Aorta (tissue), 5 donors: ENCODE measurements at regions not wholly inside any gene's neighbourhood (a gene's known extent, or its start where the extent isn't known, plus 50 kb on each side); places are given as distances from the start of the nearest gene placed in this dataset.

Experiments used
- ATAC-seq: fragments of 200-7000 bp; cut with Tn5 transposase; one replicate; pipeline ENCODE4 v1.9.1; 2022; ENCODE audit warnings: moderate library complexity; ENCODE audit not compliant: low FRiP score
- DNase-seq, 2 donors: peaks; one replicate each; pipeline ENCODE4 v3.0.0-alpha.2; 2020
- H3K27ac ChIP-seq, 2 donors: one replicate each; pipeline ENCODE4 v1.5.1; 2013; ENCODE audit warnings: low read length in 2 of 2, mild to moderate bottlenecking in 2 of 2, moderate library complexity in 2 of 2, control low read depth in 1 of 2, inconsistent platforms in 1 of 2, low read depth in 1 of 2
- H3K27me3 ChIP-seq, 2 donors: one replicate each; pipeline ENCODE4 v1.6.1; 2013; ENCODE audit warnings: control low read depth in 1 of 2, low read length in 1 of 2, mild to moderate bottlenecking in 1 of 2, moderate library complexity in 1 of 2; ENCODE audit not compliant: insufficient read depth in 2 of 2, control insufficient read depth in 1 of 2
- H3K36me3 ChIP-seq, 2 donors: one replicate each; pipeline ENCODE4 v1.6.1; 2013; ENCODE audit warnings: control low read depth in 1 of 2, low read length in 1 of 2, mild to moderate bottlenecking in 1 of 2; ENCODE audit not compliant: insufficient read depth in 2 of 2, control insufficient read depth in 1 of 2
- H3K4me1 ChIP-seq, 2 donors: one replicate each; pipeline ENCODE4 v1.6.1; 2013; ENCODE audit warnings: low read length in 2 of 2, control low read depth in 1 of 2, mild to moderate bottlenecking in 1 of 2, moderate library complexity in 1 of 2; ENCODE audit not compliant: insufficient read depth in 2 of 2, control insufficient read depth in 1 of 2
- H3K4me3 ChIP-seq, 2 donors: one replicate each; pipeline ENCODE4 v1.5.1; 2013; ENCODE audit warnings: low read length in 2 of 2, control low read depth in 1 of 2, mild to moderate bottlenecking in 1 of 2
- H3K9me3 ChIP-seq: one replicate; pipeline ENCODE4 v1.6.1; 2013; ENCODE audit warnings: mild to moderate bottlenecking, low read length; ENCODE audit not compliant: control insufficient read depth
- WGBS, 2 donors: extraction: QIAGEN DNeasy Blood & Tissue Kit; methylation state at CpG; one replicate each; pipeline ENCODE4 v1.1.7; 2013; 5-methylcytosine and 5-hydroxymethylcytosine counted together
- intact Hi-C, 2 donors: fragments of 100-400 bp; cut with DNase I; formaldehyde crosslinking; loops; one replicate each; pipeline versions ENCODE4 v1.14.2 to v1.15.0; 2022
- donor health status: healthy with polysubstance abuse.
- donor health status: Bipolar disorder and iron deficiency.
- donor health status: DM: no; HTN: no; CAD: no.
- donor health status: DM: no; HTN: no; CAD: no.
- donor health status: DM: yes; HTN: yes; CAD: no.

DNA sequence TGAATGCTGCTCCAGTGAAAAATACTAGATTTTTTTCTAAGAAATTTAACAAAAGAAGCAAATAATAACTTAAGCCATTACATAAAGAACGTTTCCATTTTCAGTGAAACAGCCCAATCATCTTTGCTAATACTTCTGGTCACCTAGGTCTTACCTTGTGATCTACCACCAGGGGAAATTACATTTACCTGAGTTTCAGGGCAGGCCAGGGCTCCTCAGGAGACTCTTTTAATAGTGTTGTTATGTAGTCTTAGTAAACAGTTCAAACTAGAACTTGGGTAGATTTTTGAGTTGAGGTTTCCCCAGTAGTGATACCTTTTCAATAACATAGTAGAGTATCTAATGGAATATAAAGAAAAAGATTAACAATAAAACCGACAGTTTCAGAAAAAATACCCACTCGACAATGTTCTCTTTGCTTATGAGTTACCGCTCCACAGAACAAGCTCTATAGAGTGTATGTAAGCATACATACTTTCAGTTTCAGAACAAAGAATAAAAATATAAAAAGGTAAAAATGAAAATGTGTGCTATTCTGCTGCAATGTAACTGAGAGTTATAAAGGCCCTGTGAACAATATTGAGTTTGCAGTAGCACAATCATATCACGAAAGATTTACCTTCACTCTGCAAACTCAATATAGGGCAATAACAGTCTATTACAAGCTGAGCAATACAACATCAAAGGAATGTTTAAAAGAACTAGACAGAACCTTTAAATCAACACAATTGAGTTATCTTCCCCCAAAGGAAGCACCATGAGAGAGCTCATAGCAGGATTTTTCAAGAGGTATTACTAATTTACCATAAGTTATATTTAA is 165.8 kb downstream of the ATOH1 start:
- Histone ChIP-seq H3K36me3 (no peaks in the 10 kb centered on the region), H3K27me3 (no peaks in the 10 kb centered on the region), H3K27ac (no peak overlapping the region), H3K4me3 (no peak overlapping the region), H3K9me3 (no peaks in the 10 kb centered on the region), H3K4me1 (no peaks in the 10 kb centered on the region)
- DNase-seq (no peak), ATAC-seq (no peak)
- WGBS, 2 donors = 82 to 87% methylated on average over 5 of the region's 5 CpGs
- intact Hi-C loops = no loop called here

- no peak for ATAC-seq
- H3K27me3 ChIP-seq = no peaks in the 10 kb centered on the region
- H3K36me3 ChIP-seq = no peaks in the 10 kb centered on the region
- H3K4me3 ChIP-seq = no peak overlapping the region
- DNase-seq = no peak
- H3K9me3 ChIP-seq = peaks cover 2% of the 10 kb centered on the region
- intact Hi-C loops = no loop called here
- no peak overlapping the region for H3K27ac ChIP-seq
- no peaks in the 10 kb centered on the region for H3K4me1 ChIP-seq
- WGBS, 2 donors = 76 to 79% methylated on average over 1 of the region's 1 CpG
Measured at GRCh38 chr4:93996895-93997294, 168.3 kb downstream of the ATOH1 start.

GRCh38 chr4:94000559-94000958 is 172.0 kb downstream of the ATOH1 start:
- intact Hi-C loops = no loop called here
- H3K9me3 ChIP-seq = peaks cover 2% of the 10 kb centered on the region
- DNase-seq (no peak), ATAC-seq (no peak)
- H3K4me3 ChIP-seq = no peak overlapping the region
- H3K27ac ChIP-seq = no peak overlapping the region
- H3K36me3 ChIP-seq = no peaks in the 10 kb centered on the region
- WGBS, 2 donors = 33 to 35% methylated on average over 1 of the region's 1 CpG
- H3K27me3 ChIP-seq = no peaks in the 10 kb centered on the region
- no peaks in the 10 kb centered on the region for H3K4me1 ChIP-seq

DNA sequence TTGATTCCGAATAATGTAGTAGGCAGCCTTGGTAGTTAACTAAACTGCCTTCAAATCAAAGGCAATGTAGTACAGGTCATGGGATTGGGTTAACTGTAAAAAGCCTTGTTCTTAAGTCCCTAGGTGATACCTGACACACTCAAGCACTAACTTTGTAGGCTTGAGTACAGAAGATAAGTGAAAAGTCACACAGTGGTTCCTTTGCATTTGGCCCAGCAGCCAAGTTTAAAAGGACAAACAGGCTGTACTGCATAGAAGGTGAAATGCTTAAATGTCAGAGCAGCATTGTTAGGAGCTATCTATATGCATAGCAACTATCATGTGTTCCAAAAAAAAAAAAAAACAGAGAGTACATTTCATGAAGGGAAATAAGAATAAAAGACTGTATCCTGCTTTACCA is 178.4 kb downstream of the ATOH1 start:
- 86 to 92% methylated on average over 1 of the region's 1 CpG for WGBS, 2 donors
- Histone ChIP-seq H3K4me3 (no peak overlapping the region), H3K27ac (no peak overlapping the region), H3K27me3 (no peaks in the 10 kb centered on the region), H3K36me3 (no peaks in the 10 kb centered on the region), H3K9me3 (no peaks in the 10 kb centered on the region), H3K4me1 (no peaks in the 10 kb centered on the region)
- DNase-seq (no peak), ATAC-seq (no peak)
- intact Hi-C loops = loop anchor here in 1 of 2 donors (5.0 kb wide), 1 partner anchor 150 kb away; no protein-coding TSS in a partner anchor

DNA sequence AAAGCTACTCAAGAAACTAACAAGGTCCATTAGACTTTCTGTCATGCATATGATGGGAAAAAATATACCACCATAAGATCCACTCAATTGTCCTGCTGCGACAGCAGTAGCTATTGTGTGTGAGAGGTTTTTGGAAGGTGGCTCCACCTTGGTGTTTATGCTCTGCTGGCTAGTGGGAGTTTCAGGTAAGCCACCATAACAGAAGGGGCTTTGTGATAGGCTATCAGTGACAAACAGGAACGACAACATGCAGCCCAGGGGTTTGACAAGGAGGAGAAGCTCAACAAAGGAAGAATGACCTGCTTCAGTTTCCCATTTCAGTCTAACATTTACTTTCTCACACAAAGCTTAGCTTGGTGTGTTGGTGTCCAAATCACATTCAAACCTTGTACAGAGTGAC is 182.6 kb downstream of the ATOH1 start:
- Histone ChIP-seq H3K36me3 (no peaks in the 10 kb centered on the region), H3K27me3 (no peaks in the 10 kb centered on the region), H3K27ac (no peak overlapping the region), H3K4me1 (no peaks in the 10 kb centered on the region), H3K4me3 (no peak overlapping the region), H3K9me3 (no peaks in the 10 kb centered on the region)
- WGBS, 2 donors = 55 to 72% methylated on average over 2 of the region's 2 CpGs
- intact Hi-C loops = no loop called here
- ATAC-seq = no peak
- no peak for DNase-seq

DNA sequence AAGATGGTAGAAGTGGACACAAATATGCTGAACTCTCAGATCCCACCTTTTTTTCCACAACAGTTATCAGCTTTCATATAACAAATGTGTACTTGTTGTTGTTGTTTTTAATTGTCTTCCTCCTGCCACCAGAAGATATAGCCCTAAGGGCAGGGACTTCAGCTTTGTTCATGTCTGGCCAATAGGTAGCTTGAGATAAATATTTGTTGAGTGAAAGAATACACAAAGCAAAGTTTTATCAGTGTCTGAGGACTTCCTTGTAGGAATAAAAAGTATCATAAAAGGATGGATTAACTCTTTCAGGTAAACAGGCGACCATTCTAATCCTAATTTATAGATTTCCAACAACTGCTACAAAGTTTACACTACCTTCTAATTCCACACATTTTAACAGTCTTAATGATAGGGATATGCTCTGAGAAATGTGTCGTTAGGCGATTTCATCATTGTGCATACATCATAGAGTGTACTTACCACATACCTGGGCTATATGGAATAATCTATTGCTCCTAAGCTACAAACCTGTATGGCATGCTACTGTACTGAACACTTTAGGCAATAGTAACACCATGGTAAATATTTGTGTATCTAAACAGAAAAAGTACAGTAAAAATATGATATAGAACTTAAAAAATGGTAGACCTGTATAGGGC is 186.1 kb downstream of the ATOH1 start:
- ATAC-seq (no peak), DNase-seq (no peak)
- Histone ChIP-seq H3K4me1 (no peaks in the 10 kb centered on the region), H3K36me3 (no peaks in the 10 kb centered on the region), H3K27ac (no peak overlapping the region), H3K27me3 (no peaks in the 10 kb centered on the region), H3K9me3 (no peaks in the 10 kb centered on the region), H3K4me3 (no peak overlapping the region)
- WGBS, 2 donors = 77 to 80% methylated on average over 3 of the region's 3 CpGs
- intact Hi-C loops = no loop called here

DNA sequence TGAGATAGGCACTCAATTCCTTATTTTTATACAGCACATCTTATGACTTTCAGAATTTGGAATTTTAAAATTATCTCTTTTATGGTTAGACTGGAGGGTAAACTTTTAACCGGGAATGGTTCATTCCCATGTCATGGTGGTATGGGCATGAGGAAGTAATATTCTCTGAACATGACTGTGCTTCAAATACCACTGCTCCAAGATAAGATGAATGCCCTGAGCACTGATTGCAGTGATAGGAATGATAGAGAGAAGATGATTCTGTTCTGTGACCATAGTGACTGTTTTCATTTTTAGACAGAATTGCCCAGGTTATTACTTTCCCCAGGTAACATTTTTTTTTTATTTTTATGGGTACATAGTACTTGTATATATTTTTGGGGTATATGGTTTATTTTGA is 187.4 kb downstream of the ATOH1 start:
- WGBS, 2 donors = 88 to 89% methylated on average over 1 of the region's 1 CpG
- intact Hi-C loops = no loop called here
- no peaks in the 10 kb centered on the region for H3K27me3 ChIP-seq
- no peaks in the 10 kb centered on the region for H3K9me3 ChIP-seq
- no peak overlapping the region for H3K4me3 ChIP-seq
- no peak for DNase-seq
- no peak overlapping the region for H3K27ac ChIP-seq
- no peak for ATAC-seq
- H3K36me3 ChIP-seq = no peaks in the 10 kb centered on the region
- no peaks in the 10 kb centered on the region for H3K4me1 ChIP-seq

DNA sequence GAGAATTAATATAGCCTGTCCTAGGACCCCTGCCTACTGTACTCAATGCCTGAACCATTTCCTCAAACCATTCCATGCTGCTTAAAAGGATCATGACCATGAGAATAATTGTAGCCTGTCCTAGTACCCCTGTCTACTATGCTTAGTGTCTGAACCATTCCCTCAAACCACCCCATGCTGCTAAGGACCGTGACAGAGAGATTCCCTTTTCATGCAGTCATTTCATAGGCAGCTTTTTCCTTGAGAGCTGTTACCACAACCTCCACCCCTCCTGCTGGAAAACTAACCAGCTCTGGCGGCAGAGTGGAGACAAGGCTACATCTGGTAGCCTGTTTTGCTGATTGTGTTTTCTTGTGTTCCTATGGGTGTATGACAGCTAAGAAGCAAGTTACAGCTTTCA is 174.9 kb upstream of the SMARCAD1 start:
- no peak overlapping the region for H3K27ac ChIP-seq
- no peak for ATAC-seq
- no peak overlapping the region for H3K4me3 ChIP-seq
- no peaks in the 10 kb centered on the region for H3K27me3 ChIP-seq
- no peaks in the 10 kb centered on the region for H3K9me3 ChIP-seq
- intact Hi-C loops = no loop called here
- no peaks in the 10 kb centered on the region for H3K4me1 ChIP-seq
- DNase-seq = no peak
- 11% methylated on average over 2 of the region's 2 CpGs for WGBS, 2 donors
- H3K36me3 ChIP-seq = no peaks in the 10 kb centered on the region

DNA sequence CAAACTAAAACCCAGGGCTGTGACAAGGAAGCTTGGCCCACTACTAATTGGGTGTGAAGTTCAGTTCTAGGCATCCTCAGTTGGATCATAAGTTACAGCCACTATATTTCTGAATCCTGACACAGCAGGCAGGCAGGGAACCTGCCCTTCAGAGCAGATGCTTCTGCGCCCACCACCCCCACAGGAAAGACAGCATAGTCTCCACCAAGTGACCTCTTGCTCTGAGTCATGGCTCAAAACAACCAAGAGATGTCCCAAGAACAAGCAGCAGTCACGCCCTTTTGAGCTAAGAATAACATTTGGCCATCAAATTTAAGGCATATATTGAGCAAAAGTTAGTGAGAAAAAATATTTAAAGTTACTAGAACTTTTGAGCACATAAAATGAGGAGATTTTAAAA is 170.7 kb upstream of the SMARCAD1 start:
- intact Hi-C loops = no loop called here
- no peaks in the 10 kb centered on the region for H3K9me3 ChIP-seq
- no peaks in the 10 kb centered on the region for H3K4me1 ChIP-seq
- WGBS, 2 donors = 32 to 45% methylated on average over 2 of the region's 2 CpGs
- DNase-seq = no peak
- no peaks in the 10 kb centered on the region for H3K27me3 ChIP-seq
- no peak overlapping the region for H3K27ac ChIP-seq
- no peak overlapping the region for H3K4me3 ChIP-seq
- no peaks in the 10 kb centered on the region for H3K36me3 ChIP-seq
- no peak for ATAC-seq
